SK-N-SH (cell line): ENCODE measurements at regions not wholly inside any gene's neighbourhood (a gene's known extent, or its start where the extent isn't known, plus 50 kb on each side); places are given as distances from the start of the nearest gene placed in this dataset.
A peak's percentile ranks its signal among the peaks of the same experiment; 100 is the strongest.

Experiments
- CTCF ChIA-PET: fragments of 300-600, 350-600 bp; formaldehyde crosslinking; extraction: SDS; loops from one replicate; lab custom pipeline; 2021; lab: Yijun Ruan, JAX
- POLR2A ChIA-PET: fragments of 350-600 bp; sonication (Branson Sonifier 250); formaldehyde crosslinking; extraction: SDS; loops from one replicate; lab custom pipeline; 2020; ENCODE audit warnings: antibody characterized with exemption, inconsistent platforms; lab: Yijun Ruan, JAX
- DNase-seq: peaks from one replicate; pipeline ENCODE4 v3.0.0; 2012
- H2AFZ ChIP-seq: fragments of 200-600 bp; sonication (generic); 2 replicates; pipeline ENCODE4 v1.8.1; 2016; ENCODE audit warnings: antibody characterized with exemption, mild to moderate bottlenecking, low read depth
- H3F3A ChIP-seq: fragments of 200-600 bp; sonication (generic); replicated peaks from 2 replicates; pipeline ENCODE3; 2016; ENCODE audit warnings: antibody characterized with exemption, mild to moderate bottlenecking; ENCODE audit not compliant: insufficient read depth
- H3K27ac ChIP-seq, 2 experiments: fragments of 200-500 bp in 1 of 2; fragments of 200-600 bp in 1 of 2; sonication (Bioruptor generic) in 1 of 2; sonication (generic), shearing (Covaris generic) in 1 of 2; 2 replicates each; pipeline versions ENCODE4 v1.5.1 to v1.6.1; 2014 to 2016; ENCODE audit warnings: low read depth in 2 of 2, inconsistent platforms in 1 of 2, low read length in 1 of 2, mild to moderate bottlenecking in 1 of 2, mixed read lengths in 1 of 2
- H3K27me3 ChIP-seq: fragments of 200-600 bp; sonication (generic), shearing (Covaris generic); 2 replicates; pipeline ENCODE4 v1.6.1; 2016; ENCODE audit warnings: mixed run types; ENCODE audit not compliant: insufficient read depth
- H3K36me3 ChIP-seq, 2 experiments: fragments of 200-500 bp in 1 of 2; fragments of 200-600 bp in 1 of 2; sonication (Bioruptor generic) in 1 of 2; sonication (generic) in 1 of 2; replicated peaks in 1 of 2; 2 replicates each; pipeline versions ENCODE3 to v1.5.1; 2014 to 2016; ENCODE audit warnings: low read length in 1 of 2, mild to moderate bottlenecking in 1 of 2; ENCODE audit not compliant: insufficient read depth in 2 of 2, control insufficient read depth in 1 of 2
- H3K4me1 ChIP-seq, 2 experiments: fragments of 200-500 bp in 1 of 2; fragments of 200-600 bp in 1 of 2; sonication (Bioruptor generic) in 1 of 2; sonication (generic), shearing (Covaris generic) in 1 of 2; 2 replicates each; pipeline versions ENCODE4 v1.5.1 to v1.6.1; 2014 to 2016; ENCODE audit warnings: low read depth in 1 of 2, low read length in 1 of 2, mixed run types in 1 of 2; ENCODE audit not compliant: insufficient read depth in 2 of 2, control insufficient read depth in 1 of 2
- H3K4me2 ChIP-seq: fragments of 200-600 bp; sonication (generic), shearing (Covaris generic); 2 replicates; pipeline ENCODE4 v1.6.1; 2017; ENCODE audit warnings: mixed run types
- H3K4me3 ChIP-seq, 2 experiments: fragments of 200-500 bp in 1 of 2; fragments of 200-600 bp in 1 of 2; sonication (Bioruptor generic) in 1 of 2; sonication (generic), shearing (Covaris generic) in 1 of 2; 2 replicates each; pipeline versions ENCODE4 v1.5.1 to v1.8.1; 2014 to 2016; ENCODE audit warnings: low read depth in 2 of 2, inconsistent platforms in 1 of 2, low read length in 1 of 2, mild to moderate bottlenecking in 1 of 2, mixed read lengths in 1 of 2, moderate library complexity in 1 of 2
- H3K79me2 ChIP-seq: fragments of 200-600 bp; sonication (generic); 2 replicates; pipeline ENCODE4 v1.8.1; 2017; ENCODE audit warnings: mild to moderate bottlenecking; ENCODE audit not compliant: insufficient read depth
- H3K9ac ChIP-seq: fragments of 200-600 bp; sonication (generic); 2 replicates; pipeline ENCODE4 v1.6.1; 2017; ENCODE audit warnings: mixed run types
- H3K9me2 ChIP-seq: fragments of 200-600 bp; sonication (generic); 2 replicates; pipeline ENCODE4 v1.6.1; 2017; ENCODE audit warnings: mixed run types
- H3K9me3 ChIP-seq: fragments of 200-600 bp; sonication (generic); 2 replicates; pipeline ENCODE4 v1.6.1; 2017; ENCODE audit warnings: mixed run types, mild to moderate bottlenecking, moderate library complexity
- H4K20me1 ChIP-seq: fragments of 200-600 bp; sonication (generic); 2 replicates; pipeline ENCODE4 v1.6.1; 2017; ENCODE audit warnings: mild to moderate bottlenecking, mixed run types; ENCODE audit not compliant: insufficient read depth
- CTCF ChIP-seq: fragments of 200-600 bp; sonication (generic); IDR thresholded peaks from 2 replicates; pipeline ENCODE4 v1.6.1; 2017; ENCODE audit warnings: antibody characterized with exemption, mild to moderate bottlenecking, moderate library complexity
- ELF1 ChIP-seq: IDR thresholded peaks from 2 replicates; pipeline ENCODE4 v1.4.0; 2012
- EP300 ChIP-seq, 2 experiments: IDR thresholded peaks; 2 replicates each; pipeline versions ENCODE4 v1.4.0 to v1.6.1; 2012; ENCODE audit warnings: borderline replicate concordance in 1 of 2, low read depth in 1 of 2, low read length in 1 of 2
- FOXJ3 ChIP-seq: sonication (generic); formaldehyde crosslinking; IDR thresholded peaks from 2 replicates; pipeline ENCODE4 v1.5.1; 2020; ENCODE audit warnings: mild to moderate bottlenecking, missing genetic modification reagents
- MXI1 ChIP-seq: IDR thresholded peaks from 2 replicates; pipeline ENCODE4 v1.6.1; 2012; ENCODE audit warnings: mild to moderate bottlenecking, low read depth, low read length, improper control_type of control experiment
- NFIC ChIP-seq: IDR thresholded peaks from 2 replicates; pipeline ENCODE4 v1.4.0; 2012; ENCODE audit warnings: borderline replicate concordance
- NRF1 ChIP-seq: IDR thresholded peaks from 2 replicates; pipeline ENCODE4 v1.6.1; 2012; ENCODE audit warnings: low read depth, mild to moderate bottlenecking, low read length
- RCOR1 ChIP-seq: fragments of 150-350 bp; IDR thresholded peaks from 2 replicates; pipeline ENCODE4 v1.6.1; 2017; ENCODE audit warnings: antibody characterized with exemption, low read length
- REST ChIP-seq: IDR thresholded peaks from 2 replicates; pipeline ENCODE4 v1.6.1; 2012; ENCODE audit warnings: mild to moderate bottlenecking, low read depth, low read length, moderate library complexity
- RFX5 ChIP-seq: IDR thresholded peaks from 2 replicates; pipeline ENCODE4 v1.6.1; 2012; ENCODE audit warnings: mild to moderate bottlenecking, improper control_type of control experiment, low read length
- RXRA ChIP-seq: IDR thresholded peaks from 2 replicates; pipeline ENCODE4 v1.4.0; 2012; ENCODE audit warnings: low read depth, mild to moderate bottlenecking, borderline replicate concordance
- SMC3 ChIP-seq: IDR thresholded peaks from 2 replicates; pipeline ENCODE4 v1.6.1; 2012; ENCODE audit warnings: low read depth, low read length, improper control_type of control experiment
- TAF1 ChIP-seq: IDR thresholded peaks from 2 replicates; pipeline ENCODE4 v1.6.1; 2012; ENCODE audit warnings: low read depth, mild to moderate bottlenecking, low read length, moderate library complexity, borderline replicate concordance
- YY1 ChIP-seq: IDR thresholded peaks from 2 replicates; pipeline ENCODE4 v1.4.0; 2012; ENCODE audit warnings: low read depth, mild to moderate bottlenecking
- WGBS: methylation state at CpG from one replicate; pipeline ENCODE4 v1.1.6; 2017; ENCODE audit warnings: low lambda C conversion rate; 5-methylcytosine and 5-hydroxymethylcytosine counted together

GRCh38 chr4:38330321-38330720 is 333.7 kb upstream of the KLF3 start (continued):
- TF ChIP-seq REST, result no peak
- no peak for TF ChIP-seq SMC3
- TF ChIP-seq NFIC, result no peak
- TF ChIP-seq CTCF, result no peak
- TF ChIP-seq TAF1, result no peak
- TF ChIP-seq ELF1, result no peak
- no peak for TF ChIP-seq YY1
- TF ChIP-seq EP300 (IDR thresholded peaks at IDR 0.05; ENCODE audit: borderline replicate concordance in 1 of 2, low read depth in 1 of 2, low read length in 1 of 2), result peak in 1 of 2 experiments; percentile 58; a peak in 1 of 4 replicates
- TF ChIP-seq NRF1, result no peak
- TF ChIP-seq, all 33 proteins: peak for 5

GRCh38 chr4:38330936-38331335 is 333.1 kb upstream of the KLF3 start:
- CTCF ChIA-PET, result interaction anchor here (0.7 to 2.9 kb wide), 2 partner anchors 11 to 151 kb away, joined by 3 to 19 read pairs; no protein-coding TSS in a partner anchor
- POLR2A ChIA-PET, result no interaction called here
- no peak overlapping the region for H3K4me2 ChIP-seq

GRCh38 chr4:38332699-38333098 is 331.3 kb upstream of the KLF3 start:
- WGBS, result 62% methylated on average over 4 of the region's 4 CpGs
- TF ChIP-seq RCOR1 (no peak), RXRA (no peak), RFX5 (no peak), MXI1 (no peak), NRF1 (no peak)
- H2AFZ ChIP-seq, result no peak overlapping the region
- H3K4me3 ChIP-seq, result no peak overlapping the region
- H3K36me3 ChIP-seq, result no peaks in the 10 kb centered on the region
- no peaks in the 10 kb centered on the region for H4K20me1 ChIP-seq
- H3F3A ChIP-seq, result no peaks in the 10 kb centered on the region
- ChIA-PET CTCF (interaction anchor here (1.7 kb wide), 1 partner anchor 342 kb away, joined by 3 read pairs; no protein-coding TSS in a partner anchor), POLR2A (no interaction called here)
- no peaks in the 10 kb centered on the region for H3K79me2 ChIP-seq
- no peak overlapping the region for H3K27ac ChIP-seq
- no peak overlapping the region for H3K4me2 ChIP-seq
- no peaks in the 10 kb centered on the region; the same call in 1 of the 2 replicates for H3K27me3 ChIP-seq
- no peaks in the 10 kb centered on the region for H3K9me2 ChIP-seq
- no peaks in the 10 kb centered on the region for H3K9me3 ChIP-seq
- no peak for DNase-seq
- H3K9ac ChIP-seq, result no peak overlapping the region
- peaks cover 4 to 17% of the 10 kb centered on the region in 2 experiments; a peak in 3 of 4 replicates for H3K4me1 ChIP-seq

More at GRCh38 chr4:38330936-38331335, 333.1 kb upstream of the KLF3 start:
- Histone ChIP-seq H3K27me3 (no peaks in the 10 kb centered on the region; the same call in 1 of the 2 replicates), H3K4me1 (peaks cover 4 to 17% of the 10 kb centered on the region in 2 experiments; a peak in 3 of 4 replicates), H3K9ac (no peak overlapping the region), H3K4me3 (no peak overlapping the region; a peak in 1 of 4 replicates), H4K20me1 (no peaks in the 10 kb centered on the region), H3K27ac (peak overlapping the region in 1 of 2 experiments; percentile 82; a peak in 2 of 4 replicates), H3K36me3 (no peaks in the 10 kb centered on the region), H3K79me2 (no peaks in the 10 kb centered on the region), H2AFZ (no peak overlapping the region), H3K9me2 (no peaks in the 10 kb centered on the region), H3K9me3 (no peaks in the 10 kb centered on the region), H3F3A (no peaks in the 10 kb centered on the region)
- 52% methylated on average over 7 of the region's 7 CpGs for WGBS
- no peak for TF ChIP-seq RFX5
- 0 out of 2 replicates have a peak, but pooled peaks have one; percentile 0 for TF ChIP-seq FOXJ3 (CRISPR knock-in tag)
- no peak for DNase-seq
